GM18498 (cell line): ENCODE measurements at regions not wholly inside any gene's neighbourhood (a gene's known extent, or its start where the extent isn't known, plus 50 kb on each side); places are given as distances from the start of the nearest gene placed in this dataset.
"Not testable (repeated sequence)": the region's sequence is repeated elsewhere in the genome, so short reads cannot be mapped to it uniquely, and the experiment has no call there.

Experiments used
- ATAC-seq: cut with Tn5 transposase; IDR thresholded peaks from one replicate; pipeline ENCODE4 v1.9.1; 2021; ENCODE audit warnings: mild to moderate bottlenecking, moderate library complexity; ENCODE audit not compliant: unreplicated experiment

GRCh38 chr4:72884225-72884624 is 185.3 kb downstream of the COX18 start:
- ATAC-seq = not testable (repeated sequence)

GRCh38 chr4:72876946-72877345 is 192.6 kb downstream of the COX18 start:
- ATAC-seq = no peak

GRCh38 chr4:72875545-72875944 is 194.0 kb downstream of the COX18 start:
- no peak for ATAC-seq

GRCh38 chr4:72875138-72875537 is 194.4 kb downstream of the COX18 start:
- no peak for ATAC-seq

GRCh38 chr4:72864898-72865297 is 204.6 kb downstream of the COX18 start:
- no peak for ATAC-seq

- ATAC-seq = not testable (repeated sequence)
Measured at GRCh38 chr4:72864277-72864676, 205.2 kb downstream of the COX18 start.

- ATAC-seq = no peak
Measured at GRCh38 chr4:72860766-72861165, 208.8 kb downstream of the COX18 start.

- no peak for ATAC-seq
Measured at GRCh38 chr4:72858328-72858727, 211.2 kb downstream of the COX18 start.

GRCh38 chr4:72857787-72858186 is 211.7 kb downstream of the COX18 start:
- ATAC-seq = no peak

- no peak for ATAC-seq
Measured at GRCh38 chr4:72857216-72857615, 212.3 kb downstream of the COX18 start.

- no peak for ATAC-seq
Measured at GRCh38 chr4:72846280-72847111, 223.0 kb downstream of the COX18 start.

- ATAC-seq = no peak
Measured at GRCh38 chr4:72843466-72843865, 226.1 kb downstream of the COX18 start.

GRCh38 chr4:72842323-72842722 is 227.2 kb downstream of the COX18 start:
- no peak for ATAC-seq

- not testable (repeated sequence) for ATAC-seq
Measured at GRCh38 chr4:72840166-72840565, 229.3 kb downstream of the COX18 start.

- ATAC-seq = no peak
Measured at GRCh38 chr4:72828864-72829263, 240.7 kb downstream of the COX18 start.

GRCh38 chr4:72827968-72828367 is 241.5 kb downstream of the COX18 start:
- ATAC-seq = no peak

GRCh38 chr4:72820107-72820506 is 249.4 kb downstream of the COX18 start:
- ATAC-seq = no peak

- ATAC-seq = no peak
Measured at GRCh38 chr4:72817012-72817411, 248.0 kb upstream of the ADAMTS3 start.

GRCh38 chr4:72814241-72814640 is 245.2 kb upstream of the ADAMTS3 start:
- ATAC-seq = no peak

GRCh38 chr4:72809208-72809607 is 240.2 kb upstream of the ADAMTS3 start:
- ATAC-seq = no peak

- no peak for ATAC-seq
Measured at GRCh38 chr4:72805284-72805683, 236.3 kb upstream of the ADAMTS3 start.

- ATAC-seq = no peak
Measured at GRCh38 chr4:72797486-72797885, 228.5 kb upstream of the ADAMTS3 start.

- no peak for ATAC-seq
Measured at GRCh38 chr4:72791054-72791453, 222.0 kb upstream of the ADAMTS3 start.
